ENCODE measurements at regions not wholly inside any gene's neighbourhood (a gene's known extent, or its start where the extent isn't known, plus 50 kb on each side); places are given as distances from the start of the nearest gene placed in this dataset.

DNA sequence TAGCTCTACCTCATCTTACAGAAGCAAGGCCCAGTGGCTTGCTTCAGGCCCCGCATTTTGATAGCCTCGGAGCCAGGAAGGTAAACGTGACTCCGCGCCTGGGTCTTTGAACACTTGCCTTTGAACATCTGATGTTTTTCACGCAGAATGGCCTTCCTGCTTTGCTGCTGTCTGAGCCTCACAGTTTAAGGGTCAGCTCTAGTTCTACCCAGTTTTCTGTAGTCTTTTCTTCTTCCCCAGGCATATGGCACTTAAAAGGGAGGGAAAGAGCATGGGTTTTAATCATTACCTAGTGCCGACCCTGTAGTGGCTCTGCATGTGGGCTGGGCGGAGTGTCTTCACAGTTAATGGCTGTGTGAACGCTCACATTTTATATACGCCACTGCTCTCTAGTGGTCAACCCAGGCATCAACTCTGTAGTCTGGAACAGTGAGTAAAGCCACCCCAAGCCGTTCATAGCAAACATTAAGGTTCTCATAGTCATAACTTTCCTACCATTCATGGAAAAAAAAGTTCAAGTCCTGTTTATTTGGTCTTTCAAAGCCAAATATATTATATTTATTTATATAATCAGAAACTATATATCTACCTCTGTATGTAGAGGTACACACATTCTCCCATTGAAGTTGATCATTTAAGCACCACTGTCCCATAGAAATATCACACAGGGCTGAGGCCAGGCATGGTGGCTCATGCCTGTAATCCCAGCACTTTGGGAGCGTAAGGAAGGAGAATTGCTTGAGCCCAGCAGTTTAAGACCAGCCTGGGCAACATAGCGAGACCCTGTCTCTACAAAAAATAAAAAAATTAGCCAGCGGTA is 78.1 kb downstream of the IER5 start:
- Mint-ChIP-seq H3K4me3 (no peak overlapping the region), H3K9me3 (peaks cover 16% of the 10 kb centered on the region), H3K36me3 (ENCODE audit: low read depth) (peaks cover 2% of the 10 kb centered on the region), H3K27me3 (ENCODE audit: low read depth) (peaks cover 3% of the 10 kb centered on the region), H3K27ac (ENCODE audit: unreplicated experiment) (no peak overlapping the region), H3K4me1 (no peaks in the 10 kb centered on the region)
- peak; percentile 68 for DNase-seq (ENCODE audit: low read depth, low spot score)
- TF ChIP-seq, protein P1, sequence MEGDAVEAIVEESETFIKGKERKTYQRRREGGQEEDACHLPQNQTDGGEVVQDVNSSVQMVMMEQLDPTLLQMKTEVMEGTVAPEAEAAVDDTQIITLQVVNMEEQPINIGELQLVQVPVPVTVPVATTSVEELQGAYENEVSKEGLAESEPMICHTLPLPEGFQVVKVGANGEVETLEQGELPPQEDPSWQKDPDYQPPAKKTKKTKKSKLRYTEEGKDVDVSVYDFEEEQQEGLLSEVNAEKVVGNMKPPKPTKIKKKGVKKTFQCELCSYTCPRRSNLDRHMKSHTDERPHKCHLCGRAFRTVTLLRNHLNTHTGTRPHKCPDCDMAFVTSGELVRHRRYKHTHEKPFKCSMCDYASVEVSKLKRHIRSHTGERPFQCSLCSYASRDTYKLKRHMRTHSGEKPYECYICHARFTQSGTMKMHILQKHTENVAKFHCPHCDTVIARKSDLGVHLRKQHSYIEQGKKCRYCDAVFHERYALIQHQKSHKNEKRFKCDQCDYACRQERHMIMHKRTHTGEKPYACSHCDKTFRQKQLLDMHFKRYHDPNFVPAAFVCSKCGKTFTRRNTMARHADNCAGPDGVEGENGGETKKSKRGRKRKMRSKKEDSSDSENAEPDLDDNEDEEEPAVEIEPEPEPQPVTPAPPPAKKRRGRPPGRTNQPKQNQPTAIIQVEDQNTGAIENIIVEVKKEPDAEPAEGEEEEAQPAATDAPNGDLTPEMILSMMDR (conservative IDR thresholded peaks at IDR 0.05) = peak; percentile 89

DNA sequence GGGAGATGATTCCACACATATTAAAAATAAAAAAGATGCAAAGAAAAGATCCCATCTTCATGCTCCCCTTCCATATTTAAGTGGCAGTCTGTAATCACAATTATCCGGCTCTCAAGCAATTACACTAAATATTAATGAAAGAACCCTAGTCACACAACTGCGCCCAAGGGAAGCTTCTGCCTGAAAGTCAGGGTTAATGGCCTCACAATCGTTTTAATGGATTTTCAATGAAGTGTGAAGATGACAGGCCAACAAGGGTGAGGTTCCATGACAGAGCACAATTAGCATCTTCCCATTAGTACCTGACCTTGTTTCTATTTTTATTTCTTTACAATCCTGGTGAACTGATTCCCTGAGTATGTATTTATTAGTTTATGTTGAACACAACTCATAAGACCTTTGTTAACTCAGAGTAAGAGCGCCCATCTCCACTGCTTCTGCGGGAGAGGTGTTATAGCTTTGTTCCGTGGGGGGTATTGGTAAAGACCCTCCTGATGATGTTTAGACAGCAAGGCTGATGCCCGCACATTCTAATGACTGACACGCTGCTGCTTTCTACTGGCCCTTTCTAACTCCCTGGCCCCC is 80.9 kb downstream of the IER5 start:
- Mint-ChIP-seq H3K27ac (ENCODE audit: unreplicated experiment) (no peak overlapping the region), H3K36me3 (ENCODE audit: low read depth) (peaks cover 2% of the 10 kb centered on the region), H3K9me3 (peaks cover 6% of the 10 kb centered on the region), H3K27me3 (ENCODE audit: low read depth) (peaks cover 3% of the 10 kb centered on the region), H3K4me1 (no peaks in the 10 kb centered on the region), H3K4me3 (no peak overlapping the region)
- TF ChIP-seq, protein P1 (conservative IDR thresholded peaks at IDR 0.05) = no peak
- DNase-seq (ENCODE audit: low read depth, low spot score) = no peak

DNA sequence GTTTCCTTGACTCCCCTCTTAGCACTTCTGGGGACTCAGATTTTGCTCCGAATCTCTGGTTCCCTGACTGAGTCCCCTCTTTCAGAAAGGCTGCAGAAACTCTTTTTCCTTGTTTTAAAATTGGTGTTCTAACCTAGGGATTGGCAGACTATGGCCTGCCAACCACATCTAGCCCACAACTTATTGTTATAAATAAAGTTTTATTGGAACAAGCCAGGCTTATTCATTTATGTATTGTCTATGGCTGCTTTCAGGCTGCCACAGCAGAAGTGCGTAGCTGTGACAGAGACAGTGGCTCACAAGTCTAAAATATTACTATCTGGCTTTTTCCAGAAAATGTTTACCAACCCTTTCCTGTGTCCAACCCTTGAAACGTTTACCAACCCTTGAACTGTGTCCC is 81.7 kb downstream of the IER5 start:
- Mint-ChIP-seq H3K9me3 (peaks cover 4% of the 10 kb centered on the region), H3K4me3 (no peak overlapping the region), H3K4me1 (no peaks in the 10 kb centered on the region), H3K36me3 (ENCODE audit: low read depth) (peaks cover 2% of the 10 kb centered on the region), H3K27ac (ENCODE audit: unreplicated experiment) (no peak overlapping the region), H3K27me3 (ENCODE audit: low read depth) (peaks cover 3% of the 10 kb centered on the region)
- DNase-seq (ENCODE audit: low read depth, low spot score) = no peak
- TF ChIP-seq, protein P1 (conservative IDR thresholded peaks at IDR 0.05) = no peak

DNA sequence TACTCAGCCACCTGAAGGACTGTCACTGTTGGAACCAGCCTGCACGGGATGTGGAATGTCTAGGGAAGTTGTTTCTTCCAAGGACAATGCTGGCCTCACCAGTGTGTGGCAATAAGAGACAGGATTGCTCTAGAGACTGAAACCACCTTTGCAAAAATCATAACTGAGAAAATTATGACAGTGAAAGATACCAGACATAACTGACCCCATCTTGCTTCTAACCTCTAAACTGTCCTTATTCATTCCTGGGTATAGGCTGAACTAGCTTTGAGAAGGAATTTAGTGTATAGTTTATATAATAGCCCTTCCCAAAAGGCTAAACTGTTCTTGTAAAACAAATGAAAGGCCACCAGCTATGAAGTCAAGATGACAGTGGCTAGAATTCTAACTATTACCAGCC is 83.6 kb downstream of the IER5 start:
- Mint-ChIP-seq H3K9me3 (peaks cover 4% of the 10 kb centered on the region), H3K4me1 (no peaks in the 10 kb centered on the region), H3K27ac (ENCODE audit: unreplicated experiment) (no peak overlapping the region), H3K36me3 (ENCODE audit: low read depth) (no peaks in the 10 kb centered on the region), H3K4me3 (no peak overlapping the region), H3K27me3 (ENCODE audit: low read depth) (peaks cover 7% of the 10 kb centered on the region)
- TF ChIP-seq, protein P1 (conservative IDR thresholded peaks at IDR 0.05) = no peak
- no peak for DNase-seq (ENCODE audit: low read depth, low spot score)

DNA sequence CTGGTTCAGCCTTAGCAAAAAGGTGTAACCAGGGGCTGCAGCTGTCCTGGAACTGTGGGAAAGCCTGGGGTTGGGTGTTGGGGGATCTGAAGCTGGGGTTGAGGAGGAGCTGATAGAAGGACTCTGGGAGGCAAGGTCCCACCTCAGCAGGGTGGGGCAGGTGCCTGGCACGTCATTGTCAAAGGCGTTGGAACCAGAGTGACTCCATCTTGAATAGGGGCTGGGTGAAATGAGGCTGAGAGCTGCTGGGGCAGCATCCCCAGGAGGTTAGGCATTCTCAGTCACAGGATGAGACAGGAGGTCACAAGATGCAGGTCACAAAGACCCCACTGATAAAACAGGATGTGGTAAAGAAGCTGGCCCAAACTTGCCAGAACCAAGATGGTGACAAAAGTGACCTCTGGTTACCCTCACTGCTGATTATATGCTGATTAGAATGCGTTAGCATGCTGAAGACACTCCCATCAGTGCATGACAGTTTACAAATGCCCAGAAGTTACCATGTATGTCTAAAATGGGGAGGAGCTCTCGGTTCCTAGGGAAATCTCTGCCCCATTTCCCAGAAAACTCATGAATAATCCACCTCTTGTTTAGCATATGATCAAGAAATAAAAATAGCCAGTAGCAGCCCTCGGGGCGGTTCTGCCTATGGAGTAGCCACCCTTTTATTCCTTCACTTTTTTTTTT is 85.4 kb downstream of the IER5 start:
- H3K4me3 Mint-ChIP-seq = no peak overlapping the region
- TF ChIP-seq, protein P1 (conservative IDR thresholded peaks at IDR 0.05) = no peak
- DNase-seq (ENCODE audit: low read depth, low spot score) = no peak
- peaks cover 4% of the 10 kb centered on the region for H3K9me3 Mint-ChIP-seq
- H3K27me3 Mint-ChIP-seq (ENCODE audit: low read depth) = peaks cover 19% of the 10 kb centered on the region
- H3K4me1 Mint-ChIP-seq = no peaks in the 10 kb centered on the region
- no peak overlapping the region for H3K27ac Mint-ChIP-seq (ENCODE audit: unreplicated experiment)
- H3K36me3 Mint-ChIP-seq (ENCODE audit: low read depth) = no peaks in the 10 kb centered on the region
